ENCODE measurements at regions not wholly inside any gene's neighbourhood (a gene's known extent, or its start where the extent isn't known, plus 50 kb on each side); places are given as distances from the start of the nearest gene placed in this dataset.

GRCh38 chr5:54852007-54852406, 133.4 kb downstream of the ESM1 start:
- H3K9me3 Mint-ChIP-seq (ENCODE audit: unreplicated experiment) = no peaks in the 10 kb centered on the region
- H3K36me3 Mint-ChIP-seq (ENCODE audit: low read depth, unreplicated experiment) = no peaks in the 10 kb centered on the region
- H3K27ac Mint-ChIP-seq (ENCODE audit: unreplicated experiment) = no peak overlapping the region
- H3K4me3 Mint-ChIP-seq (ENCODE audit: unreplicated experiment) = no peak overlapping the region
- no peak for DNase-seq (ENCODE audit: low spot score)
- no peaks in the 10 kb centered on the region for H3K27me3 Mint-ChIP-seq (ENCODE audit: unreplicated experiment)
- peaks cover 2% of the 10 kb centered on the region for H3K4me1 Mint-ChIP-seq (ENCODE audit: unreplicated experiment)
- TF ChIP-seq, protein P1, sequence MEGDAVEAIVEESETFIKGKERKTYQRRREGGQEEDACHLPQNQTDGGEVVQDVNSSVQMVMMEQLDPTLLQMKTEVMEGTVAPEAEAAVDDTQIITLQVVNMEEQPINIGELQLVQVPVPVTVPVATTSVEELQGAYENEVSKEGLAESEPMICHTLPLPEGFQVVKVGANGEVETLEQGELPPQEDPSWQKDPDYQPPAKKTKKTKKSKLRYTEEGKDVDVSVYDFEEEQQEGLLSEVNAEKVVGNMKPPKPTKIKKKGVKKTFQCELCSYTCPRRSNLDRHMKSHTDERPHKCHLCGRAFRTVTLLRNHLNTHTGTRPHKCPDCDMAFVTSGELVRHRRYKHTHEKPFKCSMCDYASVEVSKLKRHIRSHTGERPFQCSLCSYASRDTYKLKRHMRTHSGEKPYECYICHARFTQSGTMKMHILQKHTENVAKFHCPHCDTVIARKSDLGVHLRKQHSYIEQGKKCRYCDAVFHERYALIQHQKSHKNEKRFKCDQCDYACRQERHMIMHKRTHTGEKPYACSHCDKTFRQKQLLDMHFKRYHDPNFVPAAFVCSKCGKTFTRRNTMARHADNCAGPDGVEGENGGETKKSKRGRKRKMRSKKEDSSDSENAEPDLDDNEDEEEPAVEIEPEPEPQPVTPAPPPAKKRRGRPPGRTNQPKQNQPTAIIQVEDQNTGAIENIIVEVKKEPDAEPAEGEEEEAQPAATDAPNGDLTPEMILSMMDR (IDR thresholded peaks at IDR 0.05; ENCODE audit: unreplicated experiment) = peak; percentile 42

DNA sequence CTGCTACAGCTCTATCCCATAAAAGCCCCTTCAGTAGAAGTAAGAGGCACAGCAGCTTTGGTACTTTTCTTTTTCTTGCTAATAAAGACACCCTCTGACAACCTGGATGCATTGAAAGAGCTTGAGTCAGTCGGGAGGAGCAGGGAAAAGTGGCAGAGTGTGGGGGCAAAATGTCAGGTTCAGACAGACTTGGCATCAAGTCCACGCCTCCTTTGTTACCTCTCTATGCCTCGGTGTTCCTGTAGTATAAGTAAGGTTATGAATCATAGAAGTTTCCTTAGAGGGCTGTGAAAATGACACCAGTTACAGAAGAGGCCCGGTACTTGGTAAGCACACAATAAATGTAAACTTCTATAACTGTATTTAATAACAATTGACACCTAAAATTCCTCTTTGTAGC, 133.9 kb downstream of the ESM1 start:
- DNase-seq (ENCODE audit: low spot score) = no peak
- Mint-ChIP-seq H3K4me1 (ENCODE audit: unreplicated experiment) (peaks cover 2% of the 10 kb centered on the region), H3K4me3 (ENCODE audit: unreplicated experiment) (no peak overlapping the region), H3K27me3 (ENCODE audit: unreplicated experiment) (no peaks in the 10 kb centered on the region), H3K36me3 (ENCODE audit: low read depth, unreplicated experiment) (no peaks in the 10 kb centered on the region), H3K9me3 (ENCODE audit: unreplicated experiment) (no peaks in the 10 kb centered on the region), H3K27ac (ENCODE audit: unreplicated experiment) (no peak overlapping the region)
- TF ChIP-seq, protein P1 (IDR thresholded peaks at IDR 0.05; ENCODE audit: unreplicated experiment) = no peak

DNA sequence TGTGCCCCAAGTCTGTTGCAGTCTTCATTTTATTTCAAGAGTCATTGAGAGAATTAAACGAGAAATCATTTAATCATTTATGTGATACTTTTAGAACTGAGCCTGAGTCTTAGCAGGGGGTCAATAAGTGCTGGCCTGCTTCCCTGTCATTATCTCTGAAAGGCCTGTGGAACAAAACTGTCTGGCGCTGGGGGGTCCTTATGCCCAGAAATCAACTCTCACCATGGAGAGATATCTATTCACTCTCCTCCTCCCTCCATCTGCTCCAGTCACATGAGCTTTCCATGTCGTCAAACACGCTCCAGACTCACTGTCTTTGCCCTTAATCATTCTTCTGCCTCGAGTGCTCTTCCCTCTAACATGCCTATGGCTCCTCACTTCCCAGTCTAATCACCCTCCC, 136.8 kb downstream of the ESM1 start:
- no peaks in the 10 kb centered on the region for H3K27me3 Mint-ChIP-seq (ENCODE audit: unreplicated experiment)
- no peak overlapping the region for H3K4me3 Mint-ChIP-seq (ENCODE audit: unreplicated experiment)
- H3K27ac Mint-ChIP-seq (ENCODE audit: unreplicated experiment) = no peak overlapping the region
- H3K36me3 Mint-ChIP-seq (ENCODE audit: low read depth, unreplicated experiment) = no peaks in the 10 kb centered on the region
- H3K9me3 Mint-ChIP-seq (ENCODE audit: unreplicated experiment) = no peaks in the 10 kb centered on the region
- TF ChIP-seq, protein P1 (IDR thresholded peaks at IDR 0.05; ENCODE audit: unreplicated experiment) = no peak
- peaks cover 3% of the 10 kb centered on the region for H3K4me1 Mint-ChIP-seq (ENCODE audit: unreplicated experiment)
- no peak for DNase-seq (ENCODE audit: low spot score)

DNA sequence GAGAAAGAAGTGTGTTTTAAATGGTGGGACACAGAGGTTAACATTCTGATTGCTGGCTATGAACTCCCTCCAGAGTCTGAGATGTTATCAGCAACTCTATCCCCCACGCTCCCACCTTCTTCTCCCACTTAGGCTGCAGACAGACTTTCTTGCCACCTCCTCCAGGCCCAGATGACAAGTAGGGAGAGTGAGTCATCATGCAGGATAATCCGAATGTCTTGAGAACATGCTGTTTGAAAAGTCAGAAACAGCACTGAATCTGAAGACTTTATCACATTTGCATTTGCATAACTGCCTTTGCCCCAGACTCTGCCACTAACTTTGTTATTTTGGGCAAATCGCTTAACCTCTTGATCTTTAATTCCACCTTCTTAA, 139.8 kb downstream of the ESM1 start:
- peaks cover 3% of the 10 kb centered on the region for H3K4me1 Mint-ChIP-seq (ENCODE audit: unreplicated experiment)
- TF ChIP-seq, protein P1 (IDR thresholded peaks at IDR 0.05; ENCODE audit: unreplicated experiment) = no peak
- H3K9me3 Mint-ChIP-seq (ENCODE audit: unreplicated experiment) = no peaks in the 10 kb centered on the region
- no peak overlapping the region for H3K27ac Mint-ChIP-seq (ENCODE audit: unreplicated experiment)
- no peak for DNase-seq (ENCODE audit: low spot score)
- no peak overlapping the region for H3K4me3 Mint-ChIP-seq (ENCODE audit: unreplicated experiment)
- H3K27me3 Mint-ChIP-seq (ENCODE audit: unreplicated experiment) = no peaks in the 10 kb centered on the region
- H3K36me3 Mint-ChIP-seq (ENCODE audit: low read depth, unreplicated experiment) = no peaks in the 10 kb centered on the region

DNA sequence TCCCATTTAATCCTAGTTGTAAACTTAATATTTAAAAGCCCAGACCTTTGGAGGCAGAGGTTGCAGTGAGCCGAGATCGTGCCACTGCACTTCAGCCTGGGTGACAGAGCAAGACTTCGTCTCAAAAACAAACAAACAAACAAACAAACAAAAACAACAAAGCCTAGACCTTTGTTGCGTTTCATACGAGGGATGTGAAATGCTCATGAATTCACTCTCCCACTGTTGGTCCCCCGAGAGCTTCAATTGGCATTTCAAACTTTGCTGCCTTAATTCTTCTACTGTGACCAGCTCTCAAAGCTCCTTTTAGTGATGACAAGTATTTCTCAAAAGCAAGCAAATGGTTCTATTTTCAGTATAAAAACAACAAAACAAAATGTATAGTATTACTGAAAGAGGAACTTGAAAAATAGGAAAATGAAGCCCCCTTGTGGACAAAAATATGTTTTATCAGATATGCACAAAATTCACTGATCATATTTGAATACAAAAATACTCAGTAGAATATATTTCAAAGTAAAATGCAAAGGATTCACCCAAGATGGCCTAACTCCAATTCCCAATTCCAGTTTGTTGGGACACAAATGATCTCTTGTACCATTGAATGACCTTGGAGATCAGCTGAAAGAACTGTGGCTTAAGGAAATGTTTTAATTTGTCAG, 140.4 kb downstream of the ESM1 start:
- TF ChIP-seq, protein P1 (IDR thresholded peaks at IDR 0.05; ENCODE audit: unreplicated experiment) = peak; percentile 88
- no peaks in the 10 kb centered on the region for H3K36me3 Mint-ChIP-seq (ENCODE audit: low read depth, unreplicated experiment)
- H3K9me3 Mint-ChIP-seq (ENCODE audit: unreplicated experiment) = no peaks in the 10 kb centered on the region
- peaks cover 3% of the 10 kb centered on the region for H3K4me1 Mint-ChIP-seq (ENCODE audit: unreplicated experiment)
- H3K4me3 Mint-ChIP-seq (ENCODE audit: unreplicated experiment) = no peak overlapping the region
- H3K27me3 Mint-ChIP-seq (ENCODE audit: unreplicated experiment) = no peaks in the 10 kb centered on the region
- no peak for DNase-seq (ENCODE audit: low spot score)
- no peak overlapping the region for H3K27ac Mint-ChIP-seq (ENCODE audit: unreplicated experiment)

Data from endothelial cell (in vitro differentiated cells).